ENCODE measurements at regions not wholly inside any gene's neighbourhood (a gene's known extent, or its start where the extent isn't known, plus 50 kb on each side); places are given as distances from the start of the nearest gene placed in this dataset.

- DNase-seq (ENCODE audit: low spot score), result no peak
- TF ChIP-seq CTCF (IDR thresholded peaks at IDR 0.05; ENCODE audit: extremely low read depth, missing control alignments), result no peak
Measured at GRCh38 chr3:197353867-197354567, 55.6 kb upstream of the DLG1 start.

- no peak for TF ChIP-seq CTCF (IDR thresholded peaks at IDR 0.05; ENCODE audit: extremely low read depth, missing control alignments)
- no peak for DNase-seq (ENCODE audit: low spot score)
Measured at GRCh38 chr3:197353001-197353866, 54.8 kb upstream of the DLG1 start.

- no peak for TF ChIP-seq CTCF (IDR thresholded peaks at IDR 0.05; ENCODE audit: extremely low read depth, missing control alignments)
- no peak for DNase-seq (ENCODE audit: low spot score)
Measured at GRCh38 chr3:197352382-197352781, 54.0 kb upstream of the DLG1 start.

GRCh38 chr3:197350446-197350845 is 52.0 kb upstream of the DLG1 start:
- TF ChIP-seq CTCF (IDR thresholded peaks at IDR 0.05; ENCODE audit: extremely low read depth, missing control alignments), result no peak
- DNase-seq (ENCODE audit: low spot score), result no peak

- no peak for DNase-seq (ENCODE audit: low spot score)
- TF ChIP-seq CTCF (IDR thresholded peaks at IDR 0.05; ENCODE audit: extremely low read depth, missing control alignments), result no peak
Measured at GRCh38 chr3:197349368-197349767, 51.0 kb upstream of the DLG1 start.

Data from GM20000 (cell line).